ENCODE measurements at regions not wholly inside any gene's neighbourhood (a gene's known extent, or its start where the extent isn't known, plus 50 kb on each side); places are given as distances from the start of the nearest gene placed in this dataset.

- TF ChIP-seq CTCF (IDR thresholded peaks at IDR 0.05; ENCODE audit: low read length): no peak
- no peak for TF ChIP-seq EZH2 (IDR thresholded peaks at IDR 0.05; ENCODE audit: borderline replicate concordance, low read length)
- no peak overlapping the region for H3K4me2 ChIP-seq (ENCODE audit: low read length)
- no peaks in the 10 kb centered on the region for H3K27me3 ChIP-seq (ENCODE audit: insufficient read depth, low read length)
- no peaks in the 10 kb centered on the region for H4K20me1 ChIP-seq (ENCODE audit: insufficient read depth, low read length)
- H3K4me3 ChIP-seq (ENCODE audit: low read depth, low read length, poor library complexity, severe bottlenecking): no peak overlapping the region
- no peaks in the 10 kb centered on the region for H3K4me1 ChIP-seq (ENCODE audit: insufficient read depth, low read length, severe bottlenecking)
- no peaks in the 10 kb centered on the region for H3K79me2 ChIP-seq (ENCODE audit: insufficient read depth, low read length)
- no peaks in the 10 kb centered on the region for H3K9me2 ChIP-seq (ENCODE audit: low read depth, low read length)
- no peak overlapping the region for H2AFZ ChIP-seq (ENCODE audit: low read length)
- no peaks in the 10 kb centered on the region for H3K9me3 ChIP-seq (ENCODE audit: low read length)
- H3K36me3 ChIP-seq (ENCODE audit: insufficient read depth, low read length): no peaks in the 10 kb centered on the region
- no peak overlapping the region for H3K27ac ChIP-seq (ENCODE audit: low read depth, low read length, poor library complexity, severe bottlenecking)
- H3F3A ChIP-seq (ENCODE audit: insufficient read depth, low read length): no peaks in the 10 kb centered on the region
- H3K9ac ChIP-seq (ENCODE audit: low read length): no peak overlapping the region
Observed at GRCh38 chr10:31152421-31153135, 120.9 kb upstream of the ZNF438 start.

GRCh38 chr10:31153161-31153560, 121.5 kb upstream of the ZNF438 start:
- H3K27ac ChIP-seq (ENCODE audit: low read depth, low read length, poor library complexity, severe bottlenecking): no peak overlapping the region
- H3K4me1 ChIP-seq (ENCODE audit: insufficient read depth, low read length, severe bottlenecking): no peaks in the 10 kb centered on the region
- H3F3A ChIP-seq (ENCODE audit: insufficient read depth, low read length): no peaks in the 10 kb centered on the region
- no peak overlapping the region for H3K4me2 ChIP-seq (ENCODE audit: low read length)
- TF ChIP-seq CTCF (IDR thresholded peaks at IDR 0.05; ENCODE audit: low read length) (no peak), EZH2 (IDR thresholded peaks at IDR 0.05; ENCODE audit: borderline replicate concordance, low read length) (no peak)
- no peaks in the 10 kb centered on the region for H3K79me2 ChIP-seq (ENCODE audit: insufficient read depth, low read length)
- no peaks in the 10 kb centered on the region for H3K9me2 ChIP-seq (ENCODE audit: low read depth, low read length)
- no peak overlapping the region for H3K4me3 ChIP-seq (ENCODE audit: low read depth, low read length, poor library complexity, severe bottlenecking)
- H4K20me1 ChIP-seq (ENCODE audit: insufficient read depth, low read length): no peaks in the 10 kb centered on the region
- H3K27me3 ChIP-seq (ENCODE audit: insufficient read depth, low read length): no peaks in the 10 kb centered on the region
- H3K36me3 ChIP-seq (ENCODE audit: insufficient read depth, low read length): no peaks in the 10 kb centered on the region
- no peak overlapping the region for H3K9ac ChIP-seq (ENCODE audit: low read length)
- no peak overlapping the region for H2AFZ ChIP-seq (ENCODE audit: low read length)
- no peaks in the 10 kb centered on the region for H3K9me3 ChIP-seq (ENCODE audit: low read length)

GRCh38 chr10:31153692-31154091, 122.0 kb upstream of the ZNF438 start:
- H3K9ac ChIP-seq (ENCODE audit: low read length): no peak overlapping the region
- no peaks in the 10 kb centered on the region for H3K36me3 ChIP-seq (ENCODE audit: insufficient read depth, low read length)
- H3K9me3 ChIP-seq (ENCODE audit: low read length): no peaks in the 10 kb centered on the region
- no peak overlapping the region for H2AFZ ChIP-seq (ENCODE audit: low read length)
- no peak overlapping the region for H3K27ac ChIP-seq (ENCODE audit: low read depth, low read length, poor library complexity, severe bottlenecking)
- H3K27me3 ChIP-seq (ENCODE audit: insufficient read depth, low read length): no peaks in the 10 kb centered on the region
- H3K9me2 ChIP-seq (ENCODE audit: low read depth, low read length): no peaks in the 10 kb centered on the region
- TF ChIP-seq CTCF (IDR thresholded peaks at IDR 0.05; ENCODE audit: low read length): no peak
- TF ChIP-seq EZH2 (IDR thresholded peaks at IDR 0.05; ENCODE audit: borderline replicate concordance, low read length): no peak
- no peak overlapping the region for H3K4me3 ChIP-seq (ENCODE audit: low read depth, low read length, poor library complexity, severe bottlenecking)
- H3K4me2 ChIP-seq (ENCODE audit: low read length): no peak overlapping the region
- H4K20me1 ChIP-seq (ENCODE audit: insufficient read depth, low read length): no peaks in the 10 kb centered on the region
- no peaks in the 10 kb centered on the region for H3F3A ChIP-seq (ENCODE audit: insufficient read depth, low read length)
- H3K4me1 ChIP-seq (ENCODE audit: insufficient read depth, low read length, severe bottlenecking): no peaks in the 10 kb centered on the region
- no peaks in the 10 kb centered on the region for H3K79me2 ChIP-seq (ENCODE audit: insufficient read depth, low read length)

Data from OCI-LY1 (cell line).